GM18858 (cell line): ENCODE measurements at regions not wholly inside any gene's neighbourhood (a gene's known extent, or its start where the extent isn't known, plus 50 kb on each side); places are given as distances from the start of the nearest gene placed in this dataset.
"Not testable (repeated sequence)": the region's sequence is repeated elsewhere in the genome, so short reads cannot be mapped to it uniquely, and the experiment has no call there.

Source experiments
- ATAC-seq: cut with Tn5 transposase; IDR thresholded peaks from one replicate; pipeline ENCODE4 v1.9.1; 2021; ENCODE audit not compliant: unreplicated experiment

GRCh38 chr12:17015501-17015900 is 409.5 kb upstream of the LMO3 start:
- ATAC-seq: no peak

- not testable (repeated sequence) for ATAC-seq
These were observed 401.6 kb upstream of the LMO3 start for GRCh38 chr12:17007442-17008040.

GRCh38 chr12:16998538-16998937 is 392.6 kb upstream of the LMO3 start:
- not testable (repeated sequence) for ATAC-seq

DNA sequence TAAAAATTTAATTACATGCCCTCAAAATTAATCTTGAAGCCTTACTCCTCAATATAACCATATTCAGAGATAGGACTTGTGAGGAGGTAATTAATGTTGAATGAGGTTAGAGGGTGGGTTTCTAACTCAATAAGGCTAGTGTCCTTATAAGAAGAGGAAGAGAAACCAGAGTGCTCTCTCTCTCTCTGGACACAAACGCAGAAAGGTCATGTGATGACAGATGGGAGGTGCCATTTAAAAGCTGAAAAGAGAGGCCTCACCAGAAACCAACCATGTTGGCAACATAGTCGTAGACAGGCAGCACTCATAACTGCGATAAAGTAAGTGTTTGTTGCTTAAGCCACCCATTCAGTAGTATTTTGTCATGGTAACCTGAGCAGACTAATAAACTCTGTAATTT is 378.5 kb upstream of the LMO3 start:
- ATAC-seq: no peak

GRCh38 chr12:16972923-16973770 is 367.2 kb upstream of the LMO3 start:
- no peak for ATAC-seq

- ATAC-seq: no peak
These were observed 356.9 kb upstream of the LMO3 start for GRCh38 chr12:16962889-16963288.

- no peak for ATAC-seq
These were observed 349.2 kb upstream of the LMO3 start for GRCh38 chr12:16955083-16955657.

- ATAC-seq: no peak
These were observed 344.1 kb upstream of the LMO3 start for GRCh38 chr12:16949871-16950667.

GRCh38 chr12:16949371-16949770 is 343.4 kb upstream of the LMO3 start:
- no peak for ATAC-seq

- no peak for ATAC-seq
These were observed 340.7 kb upstream of the LMO3 start for GRCh38 chr12:16946704-16947103.

- peak; percentile 99 for ATAC-seq
These were observed 333.9 kb upstream of the LMO3 start for GRCh38 chr12:16939871-16940306.

- no peak for ATAC-seq
These were observed 321.3 kb upstream of the LMO3 start for GRCh38 chr12:16927259-16927658.

DNA sequence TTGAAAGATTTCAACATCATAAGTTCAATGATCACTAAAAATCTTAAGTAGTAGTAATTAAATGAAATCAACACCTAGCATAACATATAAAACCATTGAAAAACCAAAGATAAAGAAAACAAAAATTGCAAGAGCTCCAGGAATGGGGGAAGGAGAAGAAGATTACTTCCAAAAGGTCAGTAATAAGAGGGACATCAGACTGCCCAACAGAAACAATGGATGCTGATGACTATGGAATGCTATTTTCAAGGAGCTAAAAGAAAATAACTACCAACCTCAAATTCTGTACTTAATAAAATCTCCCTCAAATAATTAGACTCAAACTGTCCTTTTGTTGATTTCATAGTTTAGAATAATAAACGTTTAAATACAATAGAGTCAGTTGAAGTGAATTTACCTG is 314.5 kb upstream of the LMO3 start:
- ATAC-seq: no peak

GRCh38 chr12:16919551-16919950 is 313.6 kb upstream of the LMO3 start:
- no peak for ATAC-seq

DNA sequence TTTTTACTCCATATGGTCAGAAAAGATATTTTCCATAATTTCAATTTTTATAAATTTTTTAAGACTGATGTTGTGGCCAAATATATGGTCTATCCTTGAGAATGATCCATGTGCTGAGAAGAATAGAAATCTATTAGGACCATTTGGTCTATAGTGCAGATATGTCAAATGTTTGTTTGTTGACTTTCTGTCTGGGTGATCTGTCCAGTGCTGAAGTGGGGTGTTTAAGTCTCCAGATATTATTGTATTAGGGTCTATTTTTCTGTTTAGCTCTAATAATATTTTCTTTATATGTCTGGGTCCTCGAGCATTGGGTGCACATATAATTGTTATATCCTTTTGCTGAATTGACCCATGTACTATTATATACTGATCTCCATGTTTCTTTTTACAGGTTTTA is 308.9 kb upstream of the LMO3 start:
- no peak for ATAC-seq

GRCh38 chr12:16913832-16914490 is 308.0 kb upstream of the LMO3 start:
- ATAC-seq: no peak

- no peak for ATAC-seq
These were observed 296.0 kb upstream of the LMO3 start for GRCh38 chr12:16901946-16902345.

GRCh38 chr12:16893426-16893825 is 287.5 kb upstream of the LMO3 start:
- no peak for ATAC-seq

- no peak for ATAC-seq
These were observed 285.7 kb upstream of the LMO3 start for GRCh38 chr12:16891673-16892072.

- no peak for ATAC-seq
These were observed 278.9 kb upstream of the LMO3 start for GRCh38 chr12:16884819-16885218.

GRCh38 chr12:16884056-16884455 is 278.1 kb upstream of the LMO3 start:
- ATAC-seq: peak; percentile 80
